ENCODE measurements at regions not wholly inside any gene's neighbourhood (a gene's known extent, or its start where the extent isn't known, plus 50 kb on each side); places are given as distances from the start of the nearest gene placed in this dataset.
A peak's percentile ranks its signal among the peaks of the same experiment; 100 is the strongest.

DNA sequence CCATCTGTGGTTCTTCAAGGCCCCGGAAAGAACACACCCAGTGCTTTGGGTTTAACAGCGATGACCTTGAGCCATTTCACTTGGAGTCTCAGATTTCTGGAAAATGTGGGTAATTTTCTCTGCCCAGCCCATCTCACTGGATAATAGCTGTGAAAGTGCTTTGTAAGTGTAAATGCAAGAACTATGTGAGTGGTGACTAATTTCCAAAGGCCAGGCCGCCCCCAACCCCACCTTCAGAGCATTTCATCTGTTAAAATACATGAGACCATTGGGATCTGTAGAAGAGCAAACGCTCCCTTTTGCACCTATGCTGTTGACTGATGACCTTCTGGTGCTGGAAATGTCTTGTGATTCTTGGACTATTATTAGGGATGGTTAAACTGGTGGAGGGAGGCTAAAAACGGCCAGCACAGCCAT, 196.8 kb upstream of the LPP start:
- DNase-seq = no peak

DNA sequence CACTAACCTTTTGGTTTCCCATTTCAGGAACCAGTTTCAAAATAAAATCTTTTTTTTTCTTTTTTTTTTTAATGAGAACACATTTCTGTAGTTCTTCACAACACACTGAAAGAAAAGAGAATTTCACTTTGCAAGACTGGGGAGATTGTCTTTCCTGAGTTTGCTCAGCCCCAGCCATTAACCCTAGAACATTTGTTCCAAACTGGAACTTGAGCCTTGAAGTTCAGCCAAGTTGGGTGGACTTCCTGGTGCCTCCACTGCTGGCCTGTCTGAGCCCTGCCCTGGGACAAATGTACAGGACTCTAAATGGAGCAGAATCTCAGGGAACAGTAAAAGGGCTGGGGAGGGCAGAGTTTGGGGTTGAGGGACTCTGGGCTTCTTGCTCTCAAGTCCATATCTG, 196.4 kb upstream of the LPP start:
- no peak for DNase-seq

DNA sequence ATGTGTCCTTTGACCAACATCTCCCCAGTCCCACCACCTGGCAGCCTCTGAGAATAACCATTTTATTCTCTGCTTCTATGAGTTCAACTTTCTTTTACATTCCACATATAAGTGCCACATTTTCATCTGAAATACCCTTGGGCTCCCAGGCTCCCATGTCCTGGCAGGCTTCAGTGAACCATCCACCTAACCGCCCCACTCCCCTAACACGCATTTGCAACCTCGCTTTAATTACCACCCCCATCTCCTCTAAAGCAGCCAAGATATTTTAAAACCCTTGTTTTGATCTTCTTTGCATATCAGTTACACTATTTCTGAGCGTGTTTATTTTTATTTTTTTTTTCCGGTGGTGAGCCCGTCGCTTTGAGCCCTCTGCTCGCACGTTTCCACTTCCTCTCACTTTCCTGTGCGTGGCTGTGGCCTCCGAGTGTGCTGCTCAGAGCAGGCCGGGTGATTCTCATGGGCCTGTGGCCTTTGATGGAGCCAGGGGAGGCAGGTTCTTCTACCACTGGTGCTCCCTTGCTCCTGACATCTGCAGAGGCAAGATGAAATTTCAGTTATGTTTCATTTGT, 195.4 kb upstream of the LPP start:
- DNase-seq = peak; percentile 70

DNA sequence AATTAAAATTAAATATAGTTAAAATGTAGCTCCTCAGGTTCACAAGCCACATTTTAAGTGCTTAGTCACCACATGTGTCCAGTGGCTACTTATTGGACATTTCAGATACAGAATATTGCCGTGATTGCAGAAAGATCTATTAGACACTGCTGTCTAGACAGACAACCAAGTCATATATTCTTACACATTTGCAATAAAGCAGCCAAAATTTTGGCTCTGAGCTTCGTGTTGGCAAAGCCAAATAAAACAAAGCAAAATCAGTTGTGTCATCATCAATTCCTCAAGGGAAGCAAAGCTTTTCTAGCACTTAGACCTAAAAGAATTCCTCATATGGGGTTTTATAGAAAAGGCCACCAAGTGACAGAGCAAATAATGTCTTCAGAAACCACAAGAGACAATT, 193.1 kb upstream of the LPP start:
- DNase-seq = no peak

DNA sequence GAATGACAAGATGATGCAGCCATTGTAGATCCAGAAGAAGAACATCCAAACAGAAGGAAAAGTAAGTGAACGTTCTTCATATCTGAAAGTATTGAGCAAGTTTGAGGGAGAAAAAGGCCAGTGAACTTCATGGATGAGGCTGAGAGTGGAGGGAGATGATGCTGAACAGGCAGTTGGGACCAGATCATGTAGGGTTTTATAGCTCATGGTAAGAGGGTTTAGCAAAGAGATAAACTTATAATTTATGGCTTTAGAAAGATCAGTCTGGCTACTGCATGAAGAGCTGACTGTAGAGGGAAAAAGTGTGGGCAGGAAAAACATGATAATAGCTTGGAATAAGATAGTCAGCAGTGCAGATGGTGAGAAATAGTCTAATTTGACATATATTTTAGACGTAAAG, 192.6 kb upstream of the LPP start:
- DNase-seq = no peak

DNA sequence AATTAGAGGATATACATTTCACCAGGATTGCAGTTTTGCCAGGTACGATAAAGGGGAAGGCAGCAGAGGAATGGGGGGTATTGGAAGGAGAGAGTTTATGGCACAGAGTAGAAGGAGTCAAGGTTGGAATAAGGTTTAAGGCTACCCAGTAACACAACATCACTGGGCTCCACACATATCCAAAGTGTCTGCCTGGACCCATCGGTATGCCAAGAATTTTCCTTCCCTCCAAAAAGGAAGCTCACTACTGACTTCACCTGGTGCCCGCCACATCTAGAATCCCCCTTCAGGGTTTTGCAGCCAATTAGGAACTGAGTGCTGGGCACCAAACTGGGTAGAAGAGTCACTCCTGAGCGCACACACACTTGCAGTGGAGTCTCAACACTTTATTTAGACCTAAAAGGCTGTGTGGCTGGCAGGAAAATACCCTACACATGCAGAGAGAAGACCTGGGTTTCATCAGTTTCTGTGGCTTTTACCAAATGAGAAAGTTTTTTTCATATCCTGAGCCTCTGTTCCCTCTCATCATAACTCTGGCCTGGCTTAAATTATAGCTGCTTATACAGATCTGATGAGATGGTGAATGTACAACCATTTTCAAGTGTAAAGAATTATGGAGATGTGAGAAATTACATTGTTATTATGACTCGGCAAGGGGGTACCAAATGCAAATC, 190.8 kb upstream of the LPP start:
- no peak for DNase-seq

DNA sequence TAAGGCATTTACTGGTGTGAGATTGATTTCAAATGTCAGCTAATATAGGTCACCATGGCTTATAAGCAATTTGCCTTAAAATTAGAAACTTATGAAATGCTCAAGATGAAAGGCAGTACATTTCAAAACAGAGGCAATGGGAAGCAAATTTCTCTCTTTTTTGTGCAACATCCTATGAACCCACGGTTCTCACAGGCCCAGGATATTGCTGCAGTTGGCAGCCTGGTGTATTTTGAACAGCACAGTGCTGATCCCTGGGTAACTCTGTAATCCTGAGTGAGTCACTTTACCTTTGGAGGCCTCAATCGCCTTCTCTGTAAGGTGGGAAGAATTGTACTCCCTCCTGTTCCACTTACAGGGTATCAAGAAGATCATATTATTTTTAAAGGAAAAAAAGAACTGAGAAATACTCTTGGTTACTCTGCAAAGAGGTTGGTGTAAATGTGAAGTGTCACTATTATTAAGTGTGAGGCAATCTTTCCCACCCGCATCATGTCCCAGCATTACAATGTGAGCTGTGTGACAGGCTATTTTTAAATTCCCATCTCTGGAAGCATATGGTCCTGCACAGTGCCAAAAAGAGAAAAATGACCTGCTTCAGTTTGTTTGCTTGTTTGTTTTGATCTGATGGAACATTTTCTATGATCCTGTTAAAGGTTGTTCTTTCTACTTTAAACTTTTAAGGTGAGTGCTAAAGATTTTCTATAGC, 190.1 kb upstream of the LPP start:
- peak; percentile 20 for DNase-seq

DNA sequence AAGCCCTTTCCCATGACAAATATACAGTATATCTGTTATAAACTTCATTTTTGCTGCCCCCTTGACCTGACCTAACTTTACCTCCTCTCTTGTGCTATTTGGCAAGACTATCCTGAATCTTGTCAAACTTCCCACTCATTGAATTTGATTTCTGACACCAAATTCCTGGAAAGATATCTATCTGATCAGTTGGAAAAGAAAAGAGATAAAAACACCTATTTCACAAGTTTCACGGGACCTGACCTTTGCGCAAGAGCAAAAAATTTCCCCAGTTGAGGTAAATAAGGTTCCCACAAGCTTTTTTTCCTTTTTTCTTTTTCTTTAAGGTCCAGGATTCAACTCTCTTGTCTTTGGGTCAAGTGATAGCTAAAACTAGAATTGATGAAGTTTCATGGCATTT, 189.2 kb upstream of the LPP start:
- DNase-seq = no peak

DNA sequence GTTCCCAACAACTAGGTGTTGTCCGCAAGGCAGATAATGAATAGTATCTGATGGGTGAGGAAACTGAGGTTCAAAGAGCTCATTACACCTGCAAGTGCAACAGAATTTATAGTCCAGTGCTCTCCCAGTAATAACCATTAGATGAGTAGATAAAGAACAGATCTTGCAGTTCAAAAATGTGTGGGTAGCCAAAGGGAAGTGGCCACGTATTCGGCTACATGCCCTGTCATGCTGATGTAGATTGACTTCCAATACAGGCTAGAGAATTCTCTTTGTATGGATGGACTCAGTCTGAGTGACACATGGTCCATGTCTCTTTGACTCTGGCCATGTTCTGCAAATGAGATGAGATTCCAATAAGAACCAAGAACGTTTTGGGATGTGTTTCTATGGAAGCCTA, 187.9 kb upstream of the LPP start:
- DNase-seq = peak; percentile 32

DNA sequence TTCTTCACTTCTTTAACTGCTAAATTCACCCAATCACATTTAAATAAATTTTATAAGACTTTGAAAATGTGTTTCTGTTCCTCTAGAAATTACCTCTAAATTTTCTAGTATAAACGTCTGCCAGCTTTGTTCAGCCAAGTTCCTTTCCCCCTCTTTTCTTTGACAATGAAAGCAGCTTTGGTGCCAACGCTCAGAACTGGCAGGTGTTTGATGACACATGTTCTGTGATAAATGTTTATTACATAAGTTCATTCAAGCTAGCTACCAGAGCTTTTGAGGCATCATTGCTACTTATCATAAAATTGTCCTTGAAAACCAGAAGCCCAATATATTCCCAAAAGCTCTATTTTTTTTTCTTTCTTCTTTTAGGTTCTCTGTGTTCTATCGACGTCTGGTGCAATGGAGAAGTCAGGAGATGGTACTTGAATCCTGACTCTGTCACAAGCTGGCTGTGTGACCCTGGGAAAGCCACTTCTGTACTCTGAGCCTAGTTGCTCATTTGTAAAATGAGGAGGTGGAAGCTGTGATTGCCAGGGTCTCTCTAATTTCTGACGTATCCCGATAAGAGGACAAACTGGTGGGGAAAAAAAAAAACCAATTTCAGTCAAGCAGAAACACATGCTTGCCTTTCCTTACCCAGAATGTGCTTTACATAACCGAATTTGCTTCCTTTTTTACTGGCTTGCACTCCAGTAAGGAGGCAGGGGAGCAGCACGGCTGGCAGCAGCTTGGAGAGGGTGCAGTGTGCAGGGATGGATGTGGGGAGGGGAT, 187.1 kb upstream of the LPP start:
- DNase-seq = no peak

DNA sequence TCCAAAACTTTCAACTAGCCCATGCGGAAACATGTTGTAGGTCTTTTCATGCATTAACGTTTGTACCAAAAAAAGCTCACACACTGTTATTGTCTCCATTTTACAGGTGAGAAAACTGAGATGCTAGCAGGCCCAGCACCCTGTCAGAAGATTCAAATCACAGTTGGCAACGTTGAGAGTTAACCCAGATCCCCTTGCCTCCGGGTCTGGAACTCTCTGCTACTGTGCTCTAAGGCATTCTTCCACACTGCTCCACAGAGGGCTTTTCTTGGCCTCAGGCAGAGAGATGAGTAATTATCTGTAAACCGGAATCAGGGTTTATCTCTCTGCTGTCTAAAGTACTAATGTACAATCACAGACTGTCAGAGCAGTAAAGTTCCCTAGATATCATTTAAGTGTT, 186.0 kb upstream of the LPP start:
- no peak for DNase-seq

DNA sequence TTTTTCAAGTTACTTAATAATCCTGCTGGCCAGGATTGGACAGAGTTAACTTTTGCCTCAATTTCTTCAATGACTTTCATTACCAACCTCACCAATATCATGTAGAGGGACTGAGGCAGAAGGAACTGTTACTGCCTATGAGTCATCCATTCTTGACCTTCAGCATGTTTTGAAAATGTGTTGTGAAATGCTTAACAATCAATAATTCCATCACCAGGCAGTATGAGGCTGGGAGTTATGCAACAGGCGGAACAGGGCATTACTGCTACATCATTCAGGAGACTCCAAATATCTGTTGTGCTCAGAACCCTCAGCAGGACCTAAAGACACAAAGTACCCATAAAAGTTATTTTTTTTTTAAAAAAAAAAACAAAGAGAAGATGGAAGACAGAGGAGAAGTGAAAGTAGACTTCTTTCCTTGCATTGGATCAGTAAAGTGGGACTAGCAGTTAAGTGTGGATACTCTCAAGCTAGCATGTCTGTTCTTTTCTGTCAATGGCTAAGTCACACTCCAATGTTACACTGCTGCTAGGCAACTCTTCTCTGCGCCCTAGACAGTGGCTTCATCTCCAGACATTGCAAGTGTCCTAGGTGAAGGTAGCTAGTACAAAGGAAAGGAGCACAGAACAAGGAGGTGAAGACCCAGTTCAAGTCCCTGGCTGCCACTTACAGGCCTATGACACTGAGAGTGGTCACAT, 184.9 kb upstream of the LPP start:
- DNase-seq = no peak

DNA sequence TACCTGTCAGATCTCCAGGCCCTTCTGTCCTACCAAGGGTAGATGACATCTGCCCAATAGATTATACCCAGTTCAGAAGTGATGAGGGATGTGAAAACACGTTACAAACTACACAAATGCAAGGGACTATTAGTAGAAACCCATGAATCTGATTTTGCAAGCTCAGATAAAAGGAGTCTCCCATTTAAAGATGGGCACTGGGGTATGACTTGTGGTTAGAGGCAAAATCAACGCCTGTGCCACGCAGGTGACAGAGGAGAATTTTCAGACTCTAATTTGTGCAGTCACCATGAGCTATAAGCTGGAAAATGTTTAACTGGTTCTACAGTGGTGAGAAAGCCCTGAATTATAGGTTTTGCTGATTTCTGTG, 184.4 kb upstream of the LPP start:
- no peak for DNase-seq

DNA sequence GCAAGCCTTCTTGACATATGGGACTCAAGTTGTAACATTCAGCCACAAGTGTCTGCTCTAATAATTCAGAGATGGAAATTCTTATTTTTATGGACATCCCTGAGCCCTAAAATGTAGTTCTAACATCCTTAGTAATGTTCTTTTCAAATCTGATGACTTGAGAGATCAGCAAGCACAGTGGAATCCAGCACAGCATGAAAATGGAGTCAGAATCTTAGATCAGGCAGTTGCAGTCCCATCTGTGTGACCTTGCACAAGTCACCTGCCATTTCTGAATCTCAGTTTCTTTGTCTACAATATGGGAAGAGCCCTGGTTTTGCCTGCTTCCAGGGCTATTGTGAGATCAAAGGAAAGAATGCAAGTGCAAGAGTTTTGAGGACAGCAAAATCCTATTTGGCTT, 183.9 kb upstream of the LPP start:
- no peak for DNase-seq

DNA sequence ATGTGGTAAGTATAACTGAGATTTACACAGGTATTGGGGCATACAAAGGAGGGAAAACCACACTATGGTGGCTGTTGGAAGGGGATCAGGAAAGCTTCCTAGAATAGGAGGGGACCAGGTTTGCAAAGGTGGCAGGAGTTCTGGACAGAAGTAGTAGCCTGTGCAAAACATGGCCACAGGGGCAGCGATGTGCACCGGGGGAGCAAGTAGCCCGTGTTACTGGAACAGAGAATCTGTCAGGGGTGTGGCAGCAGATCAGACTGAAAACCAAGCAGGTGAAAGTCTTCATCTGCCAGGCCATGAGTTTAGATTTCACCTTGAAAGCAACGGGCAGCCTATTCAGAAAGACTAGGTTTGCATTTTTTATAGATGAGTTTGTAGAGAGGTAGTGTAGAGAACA, 182.3 kb upstream of the LPP start:
- no peak for DNase-seq

DNA sequence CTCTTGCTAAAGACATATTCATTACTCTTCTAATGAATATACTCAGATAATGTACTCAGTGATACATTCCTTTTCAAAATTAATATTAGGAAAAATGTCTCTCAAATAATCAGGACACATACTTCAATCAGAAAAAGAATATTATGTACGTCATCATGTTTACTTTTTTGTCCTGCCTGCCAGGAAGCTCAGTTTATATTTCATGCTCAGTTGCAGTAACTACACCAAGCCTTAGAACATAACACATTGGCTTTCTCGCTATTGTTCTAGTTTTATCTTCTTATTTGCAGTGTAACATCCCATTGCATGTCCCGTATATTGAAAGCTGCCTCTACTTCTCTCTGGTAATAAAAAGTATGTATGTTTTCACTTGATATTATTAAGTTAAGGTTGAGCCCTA, 181.5 kb upstream of the LPP start:
- DNase-seq = no peak

DNA sequence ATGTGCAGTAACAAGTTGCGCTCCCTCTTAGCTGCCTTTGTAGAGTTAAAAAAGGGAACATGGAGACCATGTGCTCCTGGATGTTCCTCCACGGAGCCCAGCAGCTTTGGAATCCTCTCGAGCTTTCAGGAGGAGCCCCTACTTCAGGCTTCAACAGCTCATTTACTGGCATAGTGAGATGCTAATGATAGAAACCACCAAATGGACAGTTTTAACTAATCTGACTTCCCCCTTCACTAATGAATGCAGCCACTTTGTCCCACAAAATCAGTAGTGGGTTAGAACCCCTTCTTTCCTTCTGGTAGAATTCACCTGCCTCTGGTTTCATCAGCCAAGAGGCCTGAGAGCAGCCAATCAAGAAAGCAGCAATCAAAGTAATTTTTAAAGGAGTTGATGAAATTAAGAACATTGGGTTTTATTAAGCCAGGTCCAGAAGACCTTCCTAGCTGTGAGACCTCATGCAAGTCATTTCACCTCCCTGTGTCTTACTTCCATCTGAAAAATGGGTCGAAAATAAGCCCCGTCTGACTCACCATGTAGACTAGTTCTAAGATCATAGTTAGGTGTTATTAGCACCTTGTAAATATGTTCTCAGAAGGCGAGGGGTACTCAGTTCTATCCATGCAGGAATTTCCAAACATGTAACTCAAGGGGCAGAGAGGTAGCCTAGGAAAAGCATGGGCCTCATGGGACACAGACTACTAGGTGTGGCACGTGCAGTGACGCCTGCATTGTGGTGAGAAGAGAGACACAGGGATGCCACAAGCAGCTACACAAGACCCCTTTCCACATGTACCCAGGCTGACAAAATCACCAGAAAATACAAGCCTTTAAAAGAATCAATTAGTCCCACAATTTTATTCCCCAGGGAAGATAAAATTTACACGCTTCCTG, 179.7 kb upstream of the LPP start:
- DNase-seq = no peak

DNA sequence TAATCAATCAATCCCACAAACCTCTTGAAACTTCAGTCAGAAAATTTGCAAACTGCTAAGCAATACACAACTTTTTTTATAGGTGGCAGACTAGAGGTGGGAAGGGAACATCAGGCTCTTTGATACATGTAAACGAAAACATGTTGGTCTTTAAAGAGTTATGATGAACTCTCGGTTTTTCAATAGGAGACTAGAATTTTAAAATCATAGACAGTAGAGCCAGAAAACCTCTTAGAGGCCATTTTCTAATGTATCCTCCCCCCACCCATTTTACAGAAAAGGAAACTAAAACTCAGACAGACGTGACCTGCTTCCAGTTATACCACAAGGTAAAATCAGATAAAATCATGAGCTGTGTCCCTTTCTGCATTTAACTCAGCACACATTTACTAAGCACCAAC, 179.1 kb upstream of the LPP start:
- DNase-seq = peak; percentile 28

DNA sequence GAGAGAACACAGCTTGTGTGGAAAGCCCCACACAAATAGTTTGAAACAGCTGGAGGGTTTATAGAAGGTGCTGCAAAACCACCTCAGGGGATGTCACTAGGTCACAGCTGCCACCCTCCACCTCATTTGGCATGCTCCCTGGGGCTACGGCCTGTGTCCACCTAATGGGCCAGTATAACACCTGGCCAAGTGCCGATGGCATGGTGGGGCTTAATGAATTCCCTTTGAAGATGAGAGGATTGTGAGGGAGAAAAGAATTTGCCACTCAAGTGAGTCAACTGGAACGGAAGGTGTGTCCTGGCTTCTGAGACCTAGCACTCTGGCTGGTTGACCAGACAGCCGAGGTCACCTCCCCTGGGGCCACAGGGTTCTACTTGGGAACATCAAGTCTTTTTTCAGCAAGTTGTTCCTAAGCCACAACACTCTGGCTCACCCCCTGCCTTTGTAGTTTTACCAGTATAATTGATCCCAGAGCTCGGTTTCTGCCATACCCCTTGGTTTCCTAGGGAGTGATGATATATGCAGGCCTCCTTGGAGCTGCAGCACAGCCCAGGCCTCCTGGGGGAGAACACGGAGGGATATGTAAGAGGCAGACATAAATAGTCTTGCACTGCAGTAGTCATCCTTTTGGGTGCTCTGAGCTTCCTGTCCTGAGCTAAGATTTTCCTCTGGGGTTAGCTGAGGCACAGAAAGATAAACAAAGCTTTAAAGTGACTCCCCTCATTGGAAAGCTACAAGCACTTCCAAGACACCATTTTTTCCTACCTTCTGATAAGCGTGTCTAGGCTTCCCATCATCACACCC, 178.2 kb upstream of the LPP start:
- no peak for DNase-seq

DNA sequence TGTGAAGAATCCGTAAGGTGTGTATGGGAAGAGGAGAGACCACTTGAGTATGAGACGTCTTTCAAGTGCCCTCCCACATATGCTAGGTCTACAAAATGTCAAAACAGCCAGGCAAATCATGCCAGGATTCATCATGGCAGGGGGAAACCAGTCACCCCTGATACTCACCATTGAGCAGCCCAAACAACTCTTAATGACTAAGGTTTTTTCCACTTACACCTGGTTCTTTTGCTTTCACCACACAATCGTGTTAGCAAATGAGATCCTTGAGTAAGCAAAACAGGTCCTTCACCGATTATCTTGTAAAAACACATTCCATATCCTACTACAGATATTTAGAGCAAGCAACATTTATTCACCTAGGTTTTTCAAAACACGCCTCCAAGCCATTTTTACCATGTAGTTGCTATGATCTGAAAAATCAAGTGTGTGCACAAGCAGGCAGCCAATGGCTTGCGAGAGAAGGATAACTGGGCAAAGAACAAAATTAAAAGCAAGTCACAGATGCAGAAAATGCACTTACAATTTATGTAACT, 177.5 kb upstream of the LPP start:
- no peak for DNase-seq

DNA sequence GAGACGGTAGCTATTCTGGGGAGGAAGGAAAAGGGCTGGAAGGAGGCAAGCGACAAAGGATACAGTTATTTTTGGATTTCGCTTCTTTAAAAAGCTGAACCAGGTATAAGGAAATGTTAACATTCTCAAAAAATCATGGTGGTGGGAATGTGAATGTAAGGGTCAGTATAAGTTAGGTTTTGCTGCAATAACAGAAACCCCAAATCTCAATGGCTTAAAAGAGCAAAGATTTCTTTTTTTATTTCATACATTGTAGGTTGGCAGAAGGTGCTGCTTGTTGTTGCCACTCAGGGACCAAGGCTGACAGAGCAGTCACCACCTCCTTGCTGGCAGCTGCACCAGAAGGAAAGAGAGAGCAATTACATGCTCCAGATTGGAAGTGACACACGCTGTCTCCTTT, 176.3 kb upstream of the LPP start:
- DNase-seq = no peak
